Stimulated activated naive CD8-positive, alpha-beta T cell treated with anti-CD3 and anti-CD28 coated beads, Interleukin-15, Interleukin-2, amounts not matched to agents 100 U/mL and 50 U/mL, for 24 hours (primary cell): ENCODE measurements at regions not wholly inside any gene's neighbourhood (a gene's known extent, or its start where the extent isn't known, plus 50 kb on each side); places are given as distances from the start of the nearest gene placed in this dataset.

Experiments used
- ATAC-seq: fragments of 150-1000 bp; cut with Tn5 transposase; one replicate; pipeline ENCODE4 v1.10.0; 2021
- DNase-seq: peaks from one replicate; pipeline ENCODE4 v3.0.0; 2021

DNA sequence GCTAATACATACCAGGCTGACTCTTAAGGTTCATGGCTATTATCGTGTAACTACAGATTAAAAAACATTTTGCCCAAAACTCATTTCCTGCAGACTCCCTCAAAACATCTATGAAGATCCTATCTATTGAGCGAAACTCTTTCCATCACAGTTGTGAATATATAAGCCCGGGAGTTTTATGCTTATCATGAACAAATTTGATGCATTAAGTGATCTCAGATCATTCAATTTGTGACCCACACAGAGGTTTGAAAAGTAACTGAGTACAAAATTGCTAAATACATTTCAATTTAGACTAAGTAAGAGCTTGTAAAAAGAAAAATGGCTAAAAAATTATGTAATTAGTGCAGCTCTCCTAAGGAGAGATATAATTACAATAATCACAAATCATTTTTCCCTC is 1228.8 kb upstream of the TENM4 start:
- DNase-seq, result no peak
- ATAC-seq, result no peak

DNA sequence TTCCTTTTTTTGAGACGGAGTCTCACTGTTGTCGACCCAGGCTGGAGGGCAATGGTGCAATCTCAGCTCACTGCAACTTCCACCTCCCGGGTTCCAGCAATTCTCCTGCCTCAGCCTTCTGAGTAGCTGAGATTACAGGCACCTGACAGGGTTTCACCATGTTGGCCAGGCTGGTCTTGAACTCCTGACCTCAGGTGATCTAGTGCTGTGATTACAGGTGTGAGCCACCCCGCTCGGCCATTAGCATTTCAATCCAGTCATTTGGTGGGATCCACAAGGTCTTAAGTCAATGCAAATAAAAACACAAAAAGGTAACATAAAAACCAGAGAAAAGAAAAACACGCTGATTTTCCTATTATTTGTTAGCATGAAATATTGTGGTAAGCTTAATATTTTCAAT is 1227.2 kb upstream of the TENM4 start:
- ATAC-seq, result no peak
- DNase-seq, result no peak

DNA sequence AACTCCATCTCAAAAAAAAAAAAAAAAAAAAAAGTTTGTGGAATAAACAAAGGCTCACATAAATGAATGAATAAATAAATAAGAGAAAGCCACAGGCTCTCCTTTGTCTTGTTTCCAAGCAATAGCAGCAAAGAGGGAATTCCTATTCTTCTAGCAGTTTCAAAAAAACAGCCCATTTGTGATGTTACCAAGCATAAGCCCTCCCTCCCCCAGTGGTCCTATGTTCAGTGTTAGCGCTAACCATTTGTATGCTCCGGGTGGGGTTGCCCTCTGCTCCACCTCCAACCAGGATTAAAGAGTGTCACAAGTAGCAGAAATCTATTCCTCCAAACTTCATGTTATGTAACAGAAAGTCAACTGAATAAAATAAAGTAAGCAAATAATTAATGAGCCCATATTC is 1215.0 kb upstream of the TENM4 start:
- ATAC-seq, result no peak
- DNase-seq, result no peak

DNA sequence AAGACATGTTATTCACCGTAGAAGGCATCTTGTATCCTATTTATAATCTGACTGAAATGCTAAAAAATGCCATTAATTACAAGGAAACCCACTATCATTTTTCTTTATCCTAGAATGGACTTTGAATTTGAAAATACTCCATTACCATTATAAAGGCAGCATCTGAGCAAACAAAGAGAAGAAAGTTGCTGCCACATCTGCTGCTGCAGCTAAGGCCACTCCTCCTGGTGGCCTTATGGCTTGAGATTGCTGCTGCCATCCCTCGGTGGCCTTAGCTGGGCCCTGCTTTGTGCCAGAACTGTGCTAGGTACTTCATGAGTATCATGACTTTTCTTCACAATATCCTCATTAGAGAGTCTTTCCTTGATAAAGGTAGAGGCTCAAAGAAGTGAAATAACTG is 1210.1 kb upstream of the TENM4 start:
- DNase-seq, result no peak
- ATAC-seq, result no peak

DNA sequence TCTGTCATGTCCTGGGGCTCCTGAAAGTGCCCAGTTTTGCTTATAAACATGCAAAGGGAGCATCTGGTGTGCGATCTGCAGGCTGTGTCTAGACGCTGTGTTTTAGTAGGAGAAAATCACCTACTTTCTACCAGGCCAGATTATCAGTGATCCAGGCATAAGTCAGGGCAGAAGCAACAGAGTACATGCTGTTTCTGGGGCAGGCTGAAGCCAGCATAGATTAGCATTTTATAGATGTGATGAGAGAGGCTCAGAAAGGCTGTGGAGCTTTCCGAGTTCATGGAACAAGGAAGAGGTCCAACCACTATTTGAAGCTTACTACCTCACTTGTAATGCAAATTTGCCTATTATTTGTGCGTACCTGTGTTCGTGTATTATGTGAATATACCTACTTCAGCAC is 1208.4 kb upstream of the TENM4 start:
- no peak for DNase-seq
- ATAC-seq, result no peak

DNA sequence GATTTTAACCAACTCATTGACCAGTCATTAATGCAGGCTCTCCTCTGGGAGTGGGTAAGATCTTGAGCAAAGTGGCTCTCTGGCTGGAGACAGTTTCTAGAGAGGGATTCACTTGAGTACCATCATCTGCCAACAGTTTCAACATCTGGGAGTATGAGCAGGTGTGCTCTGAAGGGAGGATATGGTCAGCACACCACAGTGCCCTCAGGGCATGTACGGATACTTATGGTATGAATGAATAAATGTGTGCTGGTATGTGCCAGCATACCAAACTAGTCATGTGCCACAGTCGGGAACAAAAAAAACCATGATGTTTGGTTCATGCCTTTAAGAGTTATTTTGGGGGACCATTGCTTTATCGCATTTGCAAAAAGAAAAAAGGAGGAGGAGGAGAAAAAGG is 1197.5 kb upstream of the TENM4 start:
- DNase-seq (no peak), ATAC-seq (no peak)

DNA sequence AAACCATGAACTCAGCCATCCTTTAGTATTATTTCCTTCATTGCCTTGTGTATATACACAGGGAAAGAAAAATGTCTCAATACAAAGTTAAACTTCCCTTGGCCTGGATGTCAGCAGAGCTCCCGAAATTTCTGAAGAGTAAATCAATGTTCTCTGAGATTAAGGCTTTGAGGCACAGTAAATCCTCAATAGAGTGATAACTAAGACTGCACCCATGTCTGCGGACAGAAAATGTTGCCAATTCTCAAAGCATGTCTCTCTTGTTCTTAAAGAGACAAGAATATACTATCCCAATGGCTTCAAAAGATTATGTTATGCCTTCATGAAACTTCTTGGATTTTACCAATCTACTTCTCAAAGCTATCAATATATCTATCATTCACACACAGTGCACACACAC is 1196.7 kb upstream of the TENM4 start:
- DNase-seq, result no peak
- no peak for ATAC-seq

DNA sequence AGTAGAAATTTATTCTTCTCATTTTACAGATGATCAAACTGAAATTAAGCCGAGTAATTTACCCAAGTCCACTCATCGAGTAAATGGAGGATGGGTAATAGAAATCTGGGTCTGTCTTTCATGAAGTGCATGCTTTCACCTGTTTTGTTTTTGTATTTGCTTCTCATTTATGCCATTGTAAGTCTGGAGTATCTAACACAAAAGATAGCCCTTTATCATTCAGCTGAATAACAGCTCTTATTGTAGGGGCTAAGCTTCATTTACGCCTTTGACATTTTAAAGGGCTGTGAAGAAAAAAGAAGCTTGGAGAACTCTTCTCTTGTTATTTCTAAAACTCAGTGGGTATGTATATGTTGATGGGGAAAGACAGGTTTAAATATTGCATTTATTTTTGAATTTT is 1196.2 kb upstream of the TENM4 start:
- DNase-seq (no peak), ATAC-seq (no peak)

DNA sequence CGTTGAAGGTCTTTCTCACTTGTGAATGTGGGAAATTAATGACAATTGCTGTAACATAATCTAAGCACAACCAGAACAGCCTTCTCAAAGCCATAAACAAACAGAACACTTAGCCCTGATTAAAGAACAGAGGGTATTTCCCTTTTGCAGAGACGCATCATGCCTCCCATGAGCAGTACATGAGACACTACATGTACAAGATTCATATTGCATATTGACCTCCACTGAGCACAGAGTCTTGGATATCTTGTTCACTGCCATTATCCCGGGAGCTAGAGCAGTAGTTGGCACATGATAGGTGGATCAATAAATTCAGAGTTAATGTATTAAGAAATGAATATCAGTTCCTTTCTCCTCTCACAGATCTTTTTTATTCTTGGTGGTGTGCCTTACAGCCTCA is 1194.3 kb upstream of the TENM4 start:
- ATAC-seq, result no peak

DNA sequence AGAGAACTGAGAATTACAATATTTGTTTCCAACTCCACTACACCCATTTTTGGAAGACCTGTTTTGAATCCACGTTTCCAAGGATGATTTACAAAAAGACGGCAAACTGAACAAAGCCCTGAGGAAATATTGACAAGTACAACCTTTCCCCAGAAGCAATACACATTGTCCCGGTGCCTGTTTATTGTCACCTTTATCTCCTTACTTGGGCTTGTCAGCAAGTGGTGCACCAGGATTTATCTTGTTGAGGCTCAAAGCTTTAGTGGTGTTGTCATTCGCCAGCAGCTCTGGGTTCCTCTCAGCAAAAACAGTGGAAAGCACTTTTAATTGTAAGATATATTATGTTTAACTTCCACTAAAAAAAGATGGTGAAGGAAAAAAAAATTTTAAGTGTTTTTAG is 1191.9 kb upstream of the TENM4 start:
- ATAC-seq (no peak), DNase-seq (no peak)

More for the DNA sequence above, 1194.3 kb upstream of the TENM4 start:
- no peak for DNase-seq

DNA sequence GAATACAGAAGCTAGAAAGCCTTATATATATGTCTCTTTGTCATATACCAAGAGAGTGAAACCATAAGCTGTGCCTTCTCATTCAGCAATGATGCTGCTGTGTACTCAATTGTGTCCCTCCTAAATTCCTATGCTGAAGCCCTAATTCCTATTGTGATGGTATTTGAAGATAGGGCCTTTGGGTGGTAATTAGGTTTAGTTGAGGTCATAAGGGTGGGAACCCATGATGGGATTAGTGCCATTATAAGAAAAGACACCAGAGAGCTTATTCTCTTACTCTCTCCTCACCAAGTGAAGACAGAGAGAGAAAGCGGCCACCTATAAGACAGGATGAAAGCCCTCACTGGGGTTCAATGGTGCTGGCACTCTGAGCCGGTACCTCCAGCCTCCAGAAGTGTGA is 1191.3 kb upstream of the TENM4 start:
- ATAC-seq (no peak), DNase-seq (no peak)

DNA sequence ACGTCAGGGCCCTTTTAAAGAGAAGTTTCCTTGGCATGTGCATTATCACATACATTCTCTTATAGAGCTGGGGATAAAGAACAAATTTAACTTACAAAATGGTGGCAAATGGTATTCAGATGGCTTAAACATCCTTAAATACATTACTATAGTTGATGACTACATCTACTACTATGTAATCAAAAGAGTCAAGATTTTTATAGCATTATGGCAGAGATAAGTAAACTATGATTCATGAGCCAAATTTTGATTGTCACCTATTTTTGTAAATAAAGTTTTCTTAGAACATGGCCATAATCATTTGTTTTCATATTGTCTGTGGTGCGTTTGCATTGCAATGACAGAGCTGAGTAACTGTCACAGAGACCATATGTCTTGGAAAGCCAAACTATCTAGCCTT is 1188.6 kb upstream of the TENM4 start:
- ATAC-seq, result no peak

DNA sequence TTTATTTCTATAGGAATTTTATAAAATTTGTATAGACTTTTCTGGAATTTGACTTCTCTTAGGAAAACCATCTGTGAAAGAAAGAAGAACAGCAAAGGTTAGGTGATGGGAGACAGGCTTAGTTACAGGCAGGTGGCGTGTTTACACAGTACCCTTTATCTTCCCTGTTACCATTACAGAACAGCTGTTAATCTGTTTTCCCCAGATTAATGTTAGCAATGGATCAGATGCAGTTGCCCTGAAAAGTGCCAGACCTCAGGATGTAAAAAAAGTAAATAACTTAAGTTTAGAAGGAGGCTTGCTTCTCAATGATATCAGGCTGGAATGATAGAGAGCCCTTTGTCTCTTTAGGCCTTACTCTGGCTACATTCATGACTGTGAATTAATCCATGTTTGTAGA is 1186.5 kb upstream of the TENM4 start:
- ATAC-seq, result no peak

More for the DNA sequence above, 1188.6 kb upstream of the TENM4 start:
- DNase-seq, result no peak

DNA sequence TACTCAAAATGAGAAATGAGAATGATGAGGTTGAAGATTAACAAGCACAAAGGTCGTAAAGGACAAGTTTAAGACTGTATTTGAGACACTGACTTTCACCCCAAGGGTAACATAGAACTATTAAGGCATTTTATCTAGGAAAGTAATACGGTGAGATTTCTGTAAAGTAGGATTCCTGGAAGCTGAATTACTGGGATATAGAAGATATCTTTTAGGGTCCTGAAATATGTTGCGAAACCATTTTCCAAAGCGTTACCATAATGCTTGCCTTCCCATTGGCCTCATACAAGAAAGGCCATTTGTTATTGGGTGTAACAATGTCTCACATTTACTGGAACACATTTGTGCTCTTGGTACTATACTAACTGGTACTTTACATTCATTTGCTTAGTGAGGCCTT is 1185.9 kb upstream of the TENM4 start:
- ATAC-seq (no peak), DNase-seq (no peak)

More for the DNA sequence above, 1186.5 kb upstream of the TENM4 start:
- DNase-seq, result no peak

DNA sequence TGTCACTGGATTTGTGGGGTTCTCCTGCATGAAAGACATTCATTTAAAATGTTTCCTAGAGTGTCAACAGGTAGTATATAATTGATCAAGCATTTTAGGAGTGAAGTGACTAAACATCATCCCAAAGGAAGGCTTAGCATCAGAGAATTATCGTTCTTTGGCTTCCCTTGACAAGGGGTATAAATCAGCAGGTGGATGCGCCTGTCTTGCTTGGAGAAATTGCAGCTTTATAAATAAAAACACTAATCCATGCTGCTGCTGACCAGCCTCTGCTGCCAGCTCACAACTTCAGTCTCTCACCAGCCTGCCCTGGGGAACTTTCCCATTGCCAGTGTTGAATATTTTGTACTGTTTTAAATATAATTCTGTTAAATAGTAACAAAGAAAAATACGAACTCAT is 1184.7 kb upstream of the TENM4 start:
- DNase-seq (no peak), ATAC-seq (no peak)

DNA sequence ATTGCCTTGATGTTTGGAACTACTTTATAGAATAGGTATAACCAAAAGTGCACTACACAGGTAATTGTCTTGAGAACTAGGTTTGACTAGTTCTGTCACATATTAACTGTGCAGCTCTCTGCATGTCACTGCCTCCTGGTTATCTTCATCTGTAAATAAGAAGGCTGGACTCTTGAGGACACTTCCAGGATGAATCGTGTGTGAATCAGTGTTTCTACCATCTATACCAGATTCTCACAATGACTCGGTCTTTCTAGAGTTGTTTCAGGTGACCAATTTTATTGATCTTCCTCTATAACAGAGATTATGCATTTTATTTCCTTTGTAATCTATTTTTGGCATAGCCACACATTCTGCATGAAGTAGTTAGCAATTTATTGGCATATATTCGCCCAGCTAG is 1181.0 kb upstream of the TENM4 start:
- no peak for DNase-seq
- no peak for ATAC-seq

DNA sequence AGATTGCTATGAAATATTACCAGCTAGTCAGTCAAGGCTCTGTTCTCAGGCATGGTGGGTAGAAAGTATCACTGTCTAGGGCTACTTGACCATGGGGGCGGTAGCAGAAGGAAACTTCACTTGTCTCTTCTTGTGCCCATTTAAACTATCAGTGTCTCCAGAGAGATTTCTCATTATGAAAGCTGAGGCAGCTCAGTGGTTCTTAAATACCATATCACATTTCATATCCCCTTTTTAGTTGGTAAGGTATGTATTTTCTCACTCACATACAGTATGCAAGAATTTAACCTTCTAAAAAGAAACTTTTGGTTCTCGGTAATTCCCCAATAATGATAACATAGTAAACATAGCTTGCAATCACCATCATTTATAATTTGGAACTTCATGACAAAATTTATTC is 1180.0 kb upstream of the TENM4 start:
- no peak for DNase-seq
- no peak for ATAC-seq

DNA sequence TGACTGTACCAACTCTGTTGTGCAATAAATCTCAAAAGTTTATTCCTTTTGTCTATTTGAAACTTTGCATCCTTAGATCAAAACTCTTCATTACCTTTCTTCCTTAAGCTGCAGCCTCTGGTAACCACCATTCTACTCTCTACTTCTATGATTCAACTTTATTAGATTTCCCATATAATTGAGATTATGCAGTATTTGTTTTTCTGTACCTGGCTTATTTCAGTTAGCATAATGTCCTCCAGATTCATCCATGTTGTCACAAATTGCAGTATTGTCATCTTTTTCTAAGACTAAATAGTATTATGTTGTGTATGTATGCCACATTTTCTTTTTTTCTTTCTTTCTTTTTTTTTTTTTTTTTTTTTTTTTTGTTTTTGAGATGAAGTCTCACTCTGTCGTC is 1176.3 kb upstream of the TENM4 start:
- no peak for ATAC-seq
- DNase-seq, result no peak

DNA sequence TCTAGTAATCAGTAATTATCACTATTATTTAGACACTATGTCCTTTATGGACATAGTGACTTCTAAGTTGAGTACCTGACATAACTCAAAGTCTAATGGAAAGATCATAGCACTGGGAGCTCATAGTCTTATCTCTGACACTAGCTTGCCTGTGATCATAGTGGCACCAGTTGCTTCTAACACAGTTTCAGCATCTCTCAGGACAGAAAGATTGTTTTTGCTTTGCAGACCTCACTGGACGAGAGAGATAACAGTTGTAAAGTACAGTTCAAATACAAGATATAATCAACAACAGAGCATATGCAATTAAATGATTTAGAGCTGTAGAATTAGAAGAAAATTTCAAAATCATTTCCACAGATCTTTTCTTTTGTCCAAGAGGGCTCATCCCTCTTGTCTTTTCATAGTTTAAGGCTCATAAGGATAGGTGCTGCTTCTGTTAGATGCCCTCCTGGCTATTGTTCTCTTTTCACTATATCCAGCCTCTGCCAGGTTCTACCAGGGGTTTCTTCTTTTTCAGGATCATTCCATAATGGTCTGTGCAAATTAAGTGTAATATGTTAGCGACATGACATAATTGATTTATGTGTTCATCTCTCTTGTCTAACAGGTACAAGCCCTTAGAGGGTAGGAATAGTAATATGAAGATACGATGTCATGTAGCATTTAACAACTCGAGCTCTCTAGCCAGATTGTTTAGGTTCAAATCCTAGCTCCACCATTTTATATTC is 1175.4 kb upstream of the TENM4 start:
- DNase-seq, result no peak
- ATAC-seq, result no peak

DNA sequence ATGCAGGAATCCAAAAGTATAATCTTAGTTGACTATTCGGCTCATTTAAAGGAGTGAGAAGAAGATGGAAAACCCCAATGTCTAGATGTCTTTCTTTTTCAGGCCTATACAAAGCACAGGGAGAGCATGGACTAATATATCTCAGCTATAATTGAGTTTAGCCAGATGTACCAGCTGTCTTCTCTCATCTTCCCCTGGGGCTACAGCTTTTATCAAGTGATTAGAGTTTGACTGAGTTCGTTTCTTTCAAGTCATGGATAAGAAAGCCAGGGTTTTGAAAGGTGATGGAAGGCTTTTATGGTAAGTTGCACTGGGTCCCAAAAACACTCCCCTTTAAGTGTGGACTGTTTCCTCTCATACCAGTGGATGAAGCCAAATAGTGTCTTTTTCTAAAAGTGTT is 1172.8 kb upstream of the TENM4 start:
- ATAC-seq, result no peak
- DNase-seq, result no peak

DNA sequence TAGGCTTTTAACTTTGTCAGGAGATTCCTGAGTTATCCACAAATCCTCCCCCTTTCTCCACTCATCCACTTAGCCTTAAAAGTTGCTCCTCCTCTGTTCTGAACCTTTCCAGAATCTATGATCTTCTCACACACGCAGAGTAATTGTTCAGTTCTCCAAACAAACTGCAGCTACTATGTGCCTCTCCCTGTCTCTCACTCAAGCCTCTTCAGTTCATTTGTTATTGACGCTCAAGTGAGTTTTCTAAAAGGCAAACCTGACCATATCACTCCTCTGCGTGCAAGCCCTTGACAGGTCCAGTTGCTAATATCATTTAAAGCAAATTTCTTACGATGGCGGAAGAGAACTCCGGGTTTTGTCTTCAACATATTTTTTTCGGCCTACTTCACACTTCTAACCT is 1169.7 kb upstream of the TENM4 start:
- no peak for DNase-seq
- no peak for ATAC-seq

DNA sequence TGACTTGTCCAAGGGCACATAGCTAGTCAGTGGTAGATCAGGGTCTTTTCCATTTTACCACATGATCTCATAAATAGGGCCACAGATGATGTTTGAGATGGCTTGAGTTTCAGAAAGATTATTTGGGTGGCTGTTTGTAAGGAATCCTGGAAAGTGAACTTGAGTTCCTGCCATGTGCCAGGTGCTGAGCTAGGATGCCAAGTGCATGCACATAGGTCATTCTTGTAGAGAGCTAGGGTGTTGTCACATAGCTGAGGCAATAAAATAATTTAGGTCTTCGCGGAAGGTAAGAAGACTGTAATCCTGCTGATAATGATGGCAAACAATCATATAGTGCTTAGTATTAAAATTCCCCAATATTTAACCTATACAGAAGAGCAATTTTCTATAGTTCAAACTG is 1162.6 kb upstream of the TENM4 start:
- no peak for ATAC-seq
- DNase-seq, result no peak

DNA sequence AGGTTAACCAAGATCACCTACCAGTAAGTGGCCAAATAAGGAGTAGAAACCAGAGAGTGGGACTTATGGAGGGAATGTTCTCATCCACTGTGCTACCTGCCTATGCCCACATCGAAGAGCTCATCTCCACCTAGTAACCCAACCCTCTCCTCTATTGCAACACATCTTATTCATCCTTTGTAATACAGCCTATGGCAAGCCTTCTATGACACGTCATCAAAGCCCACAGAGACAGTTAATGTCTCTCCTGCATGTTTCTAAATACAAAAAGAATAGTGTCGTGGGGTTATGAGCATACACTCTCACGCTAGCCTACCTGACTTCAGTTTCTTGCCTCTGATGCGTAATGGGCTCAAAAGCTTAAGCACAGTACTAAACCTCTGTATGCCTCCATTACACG is 1158.1 kb upstream of the TENM4 start:
- no peak for DNase-seq
- no peak for ATAC-seq

DNA sequence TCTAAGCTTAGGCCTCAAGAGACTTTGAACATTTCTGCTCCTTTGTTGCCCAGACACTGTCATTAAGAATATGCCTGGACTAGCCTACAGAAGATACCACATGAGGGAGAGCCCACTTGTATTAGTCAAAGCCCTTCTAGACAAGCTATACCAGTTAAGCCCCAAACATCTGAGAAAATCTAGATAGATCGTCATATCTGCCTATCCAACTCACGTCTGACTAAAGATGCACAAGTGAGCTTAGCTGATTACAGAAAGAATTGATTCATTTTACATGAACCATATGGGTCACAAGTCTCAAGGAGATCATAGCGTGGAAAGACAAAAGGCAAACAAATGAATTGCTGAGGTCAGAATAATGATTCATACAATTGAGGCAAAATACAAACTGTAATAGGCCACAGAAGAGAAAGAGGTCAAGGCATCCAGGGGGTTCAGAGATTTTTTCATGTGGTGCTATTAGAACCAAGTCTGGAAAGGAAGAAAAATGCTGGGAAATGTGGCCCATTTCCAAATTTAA is 1155.5 kb upstream of the TENM4 start:
- DNase-seq (no peak), ATAC-seq (no peak)

DNA sequence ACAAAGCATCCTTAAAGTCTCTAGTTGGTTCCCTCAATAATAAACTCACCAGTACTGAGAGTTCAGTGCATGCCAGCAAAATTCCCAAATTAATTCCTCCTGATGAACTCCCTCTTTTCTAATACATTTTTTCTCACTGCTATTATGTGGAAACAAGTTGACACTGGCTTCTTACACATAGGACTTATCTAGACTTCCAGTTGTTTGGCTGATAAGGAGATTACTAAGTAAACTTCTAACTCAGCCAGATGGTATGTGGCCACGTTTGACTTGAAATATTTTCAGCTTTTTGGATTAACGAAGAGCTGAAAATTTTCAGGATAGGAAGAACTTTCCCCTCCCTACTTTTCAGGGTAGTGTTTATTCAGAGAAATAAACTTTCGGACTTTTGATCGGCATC is 1154.2 kb upstream of the TENM4 start:
- ATAC-seq, result no peak
- no peak for DNase-seq
